PC-9 (cell line): ENCODE measurements at regions not wholly inside any gene's neighbourhood (a gene's known extent, or its start where the extent isn't known, plus 50 kb on each side); places are given as distances from the start of the nearest gene placed in this dataset.

Source experiments
- CTCF ChIP-seq: fragments of 200-600 bp; sonication (generic); conservative IDR thresholded peaks from 2 replicates; pipeline ENCODE4 v1.6.1; 2017; ENCODE audit warnings: mixed run types, antibody characterized with exemption, mild to moderate bottlenecking, moderate library complexity
- EZH2 ChIP-seq: fragments of 200-600 bp; sonication (generic); IDR thresholded peaks from 2 replicates; pipeline ENCODE4 v1.8.0; 2017; ENCODE audit warnings: antibody characterized with exemption, low read depth

- TF ChIP-seq CTCF (no peak), EZH2 (no peak)
These were observed 174.8 kb downstream of the LACC1 start for GRCh38 chr13:44054525-44054924.
